ENCODE measurements at regions not wholly inside any gene's neighbourhood (a gene's known extent, or its start where the extent isn't known, plus 50 kb on each side); places are given as distances from the start of the nearest gene placed in this dataset.

GRCh38 chr5:156169495-156169894, 157.5 kb upstream of the SGCD start:
- no peak overlapping the region for H3K27ac ChIP-seq (ENCODE audit: low read depth, low read length)
- no peaks in the 10 kb centered on the region for H3K27me3 ChIP-seq (ENCODE audit: low read length)
- no peak overlapping the region for H3K9ac ChIP-seq (ENCODE audit: low read length)
- no peaks in the 10 kb centered on the region for H3K36me3 ChIP-seq (ENCODE audit: low read length)
- H3K9me3 ChIP-seq (ENCODE audit: insufficient read depth, low read length): no peaks in the 10 kb centered on the region
- TF ChIP-seq CTCF (IDR thresholded peaks at IDR 0.05; ENCODE audit: insufficient read depth, low read length, poor library complexity, severe bottlenecking) (no peak), EZH2phosphoT487 (conservative IDR thresholded peaks at IDR 0.05; ENCODE audit: low read length) (no peak)
- H3K9me2 ChIP-seq (replicated peaks; ENCODE audit: insufficient read depth, low read length): no peaks in the 10 kb centered on the region
- H3K4me2 ChIP-seq (ENCODE audit: low read depth, low read length, poor library complexity, severe bottlenecking): no peak overlapping the region
- no peaks in the 10 kb centered on the region for H4K20me1 ChIP-seq (ENCODE audit: low read depth, low read length)
- H3K79me2 ChIP-seq (ENCODE audit: insufficient read depth, low read length): no peaks in the 10 kb centered on the region
- H3K4me3 ChIP-seq (ENCODE audit: insufficient read depth, low read length, poor library complexity, severe bottlenecking): no peak overlapping the region
- H3F3A ChIP-seq (ENCODE audit: insufficient read depth): no peaks in the 10 kb centered on the region
- no peak overlapping the region for H2AFZ ChIP-seq (ENCODE audit: low read depth, low read length, severe bottlenecking)

GRCh38 chr5:156170351-156170961, 156.5 kb upstream of the SGCD start:
- no peaks in the 10 kb centered on the region for H3K9me2 ChIP-seq (replicated peaks; ENCODE audit: insufficient read depth, low read length)
- H3F3A ChIP-seq (ENCODE audit: insufficient read depth): no peaks in the 10 kb centered on the region
- no peak overlapping the region for H2AFZ ChIP-seq (ENCODE audit: low read depth, low read length, severe bottlenecking)
- H3K4me2 ChIP-seq (ENCODE audit: low read depth, low read length, poor library complexity, severe bottlenecking): no peak overlapping the region
- H4K20me1 ChIP-seq (ENCODE audit: low read depth, low read length): no peaks in the 10 kb centered on the region
- no peaks in the 10 kb centered on the region for H3K36me3 ChIP-seq (ENCODE audit: low read length)
- TF ChIP-seq EZH2phosphoT487 (conservative IDR thresholded peaks at IDR 0.05; ENCODE audit: low read length): no peak
- TF ChIP-seq CTCF (IDR thresholded peaks at IDR 0.05; ENCODE audit: insufficient read depth, low read length, poor library complexity, severe bottlenecking): no peak
- no peaks in the 10 kb centered on the region for H3K9me3 ChIP-seq (ENCODE audit: insufficient read depth, low read length)
- H3K27me3 ChIP-seq (ENCODE audit: low read length): no peaks in the 10 kb centered on the region
- H3K79me2 ChIP-seq (ENCODE audit: insufficient read depth, low read length): no peaks in the 10 kb centered on the region
- H3K4me3 ChIP-seq (ENCODE audit: insufficient read depth, low read length, poor library complexity, severe bottlenecking): no peak overlapping the region
- H3K27ac ChIP-seq (ENCODE audit: low read depth, low read length): no peak overlapping the region
- no peak overlapping the region for H3K9ac ChIP-seq (ENCODE audit: low read length)

GRCh38 chr5:156174225-156174624, 152.7 kb upstream of the SGCD start:
- no peaks in the 10 kb centered on the region for H3K79me2 ChIP-seq (ENCODE audit: insufficient read depth, low read length)
- H3K27ac ChIP-seq (ENCODE audit: low read depth, low read length): no peak overlapping the region
- no peaks in the 10 kb centered on the region for H3K9me2 ChIP-seq (replicated peaks; ENCODE audit: insufficient read depth, low read length)
- H3K4me2 ChIP-seq (ENCODE audit: low read depth, low read length, poor library complexity, severe bottlenecking): no peak overlapping the region
- H3K9me3 ChIP-seq (ENCODE audit: insufficient read depth, low read length): no peaks in the 10 kb centered on the region
- H3K4me3 ChIP-seq (ENCODE audit: insufficient read depth, low read length, poor library complexity, severe bottlenecking): no peak overlapping the region
- no peaks in the 10 kb centered on the region for H3F3A ChIP-seq (ENCODE audit: insufficient read depth)
- H3K36me3 ChIP-seq (ENCODE audit: low read length): no peaks in the 10 kb centered on the region
- H2AFZ ChIP-seq (ENCODE audit: low read depth, low read length, severe bottlenecking): no peak overlapping the region
- H4K20me1 ChIP-seq (ENCODE audit: low read depth, low read length): no peaks in the 10 kb centered on the region
- no peak overlapping the region for H3K9ac ChIP-seq (ENCODE audit: low read length)
- TF ChIP-seq CTCF (IDR thresholded peaks at IDR 0.05; ENCODE audit: insufficient read depth, low read length, poor library complexity, severe bottlenecking) (no peak), EZH2phosphoT487 (conservative IDR thresholded peaks at IDR 0.05; ENCODE audit: low read length) (no peak)
- no peaks in the 10 kb centered on the region for H3K27me3 ChIP-seq (ENCODE audit: low read length)
